ENCODE measurements at regions not wholly inside any gene's neighbourhood (a gene's known extent, or its start where the extent isn't known, plus 50 kb on each side); places are given as distances from the start of the nearest gene placed in this dataset.
"Not testable (repeated sequence)": the region's sequence is repeated elsewhere in the genome, so short reads cannot be mapped to it uniquely, and the experiment has no call there.

- no peak for DNase-seq (ENCODE audit: low spot score)
- Histone ChIP-seq H3K9me3 (no peaks in the 10 kb centered on the region), H3K27ac (no peak overlapping the region), H3K4me1 (ENCODE audit: control insufficient read depth in 1 of 2, low read depth in 2 of 2) (no peaks in the 10 kb centered on the region), H3K4me3 (no peak overlapping the region), H3K27me3 (replicated peaks; ENCODE audit: insufficient read depth) (no peaks in the 10 kb centered on the region), H3K36me3 (no peaks in the 10 kb centered on the region)
- no peak for ATAC-seq (ENCODE audit: insufficient number of reproducible peaks, low FRiP score, low read depth)
- TF ChIP-seq CTCF (IDR thresholded peaks at IDR 0.05) = no peak
Observed at GRCh38 chr2:77767388-77768076, 245.4 kb upstream of the LRRTM4 start.

GRCh38 chr2:77768508-77768907 lies 246.3 kb upstream of the LRRTM4 start:
- Histone ChIP-seq H3K36me3 (no peaks in the 10 kb centered on the region), H3K4me1 (ENCODE audit: control insufficient read depth in 1 of 2, low read depth in 2 of 2) (no peaks in the 10 kb centered on the region), H3K9me3 (no peaks in the 10 kb centered on the region), H3K4me3 (no peak overlapping the region), H3K27me3 (replicated peaks; ENCODE audit: insufficient read depth) (no peaks in the 10 kb centered on the region), H3K27ac (no peak overlapping the region)
- DNase-seq (ENCODE audit: low spot score) (no peak), ATAC-seq (ENCODE audit: insufficient number of reproducible peaks, low FRiP score, low read depth) (no peak)
- no peak for TF ChIP-seq CTCF (IDR thresholded peaks at IDR 0.05)

GRCh38 chr2:77778917-77779316 lies 256.7 kb upstream of the LRRTM4 start:
- no peak for DNase-seq (ENCODE audit: low spot score)
- H3K27me3 ChIP-seq (replicated peaks; ENCODE audit: insufficient read depth) = no peaks in the 10 kb centered on the region
- H3K4me3 ChIP-seq = no peak overlapping the region
- no peak for TF ChIP-seq CTCF (IDR thresholded peaks at IDR 0.05)
- ATAC-seq (ENCODE audit: insufficient number of reproducible peaks, low FRiP score, low read depth) = no peak
- no peaks in the 10 kb centered on the region for H3K4me1 ChIP-seq (ENCODE audit: control insufficient read depth in 1 of 2, low read depth in 2 of 2)
- no peak overlapping the region for H3K27ac ChIP-seq
- H3K36me3 ChIP-seq = no peaks in the 10 kb centered on the region
- H3K9me3 ChIP-seq = no peaks in the 10 kb centered on the region

GRCh38 chr2:77793500-77793899 lies 271.3 kb upstream of the LRRTM4 start:
- not testable (repeated sequence) for ATAC-seq (ENCODE audit: insufficient number of reproducible peaks, low FRiP score, low read depth); H3K27me3 ChIP-seq (replicated peaks; ENCODE audit: insufficient read depth)

GRCh38 chr2:77796397-77796796 lies 274.2 kb upstream of the LRRTM4 start:
- no peak for ATAC-seq (ENCODE audit: insufficient number of reproducible peaks, low FRiP score, low read depth)
- no peak for TF ChIP-seq CTCF (IDR thresholded peaks at IDR 0.05)

More at GRCh38 chr2:77793500-77793899, 271.3 kb upstream of the LRRTM4 start:
- H3K4me3 ChIP-seq; H3K27ac ChIP-seq; H3K4me1 ChIP-seq (ENCODE audit: control insufficient read depth in 1 of 2, low read depth in 2 of 2); DNase-seq (ENCODE audit: low spot score); H3K9me3 ChIP-seq; H3K36me3 ChIP-seq: not testable (repeated sequence)

GRCh38 chr2:77797088-77797487 lies 274.9 kb upstream of the LRRTM4 start:
- H3K36me3 ChIP-seq = no peaks in the 10 kb centered on the region
- no peak for TF ChIP-seq CTCF (IDR thresholded peaks at IDR 0.05)
- H3K4me1 ChIP-seq (ENCODE audit: control insufficient read depth in 1 of 2, low read depth in 2 of 2) = no peaks in the 10 kb centered on the region
- H3K27me3 ChIP-seq (replicated peaks; ENCODE audit: insufficient read depth) = no peaks in the 10 kb centered on the region
- H3K27ac ChIP-seq = no peak overlapping the region
- no peaks in the 10 kb centered on the region for H3K9me3 ChIP-seq
- DNase-seq (ENCODE audit: low spot score) (no peak), ATAC-seq (ENCODE audit: insufficient number of reproducible peaks, low FRiP score, low read depth) (no peak)
- H3K4me3 ChIP-seq = no peak overlapping the region

More at GRCh38 chr2:77796397-77796796, 274.2 kb upstream of the LRRTM4 start:
- no peaks in the 10 kb centered on the region for H3K27me3 ChIP-seq (replicated peaks; ENCODE audit: insufficient read depth)
- no peak for DNase-seq (ENCODE audit: low spot score)
- no peak overlapping the region for H3K4me3 ChIP-seq
- no peaks in the 10 kb centered on the region for H3K36me3 ChIP-seq
- H3K9me3 ChIP-seq = no peaks in the 10 kb centered on the region
- no peak overlapping the region for H3K27ac ChIP-seq
- H3K4me1 ChIP-seq (ENCODE audit: control insufficient read depth in 1 of 2, low read depth in 2 of 2) = no peaks in the 10 kb centered on the region
